GM19240 (cell line): ENCODE measurements at regions not wholly inside any gene's neighbourhood (a gene's known extent, or its start where the extent isn't known, plus 50 kb on each side); places are given as distances from the start of the nearest gene placed in this dataset.

Experiments
- DNase-seq: peaks from one replicate; pipeline ENCODE4 v3.0.0; 2011; ENCODE audit warnings: low spot score; ENCODE audit not compliant: insufficient read length

GRCh38 chr14:22456998-22457594 is 131.9 kb downstream of the DAD1 start:
- no peak for DNase-seq

- no peak for DNase-seq
Measured at GRCh38 chr14:22456421-22456820, 132.6 kb downstream of the DAD1 start.

- DNase-seq = no peak
Measured at GRCh38 chr14:22452330-22452729, 136.7 kb downstream of the DAD1 start.

DNA sequence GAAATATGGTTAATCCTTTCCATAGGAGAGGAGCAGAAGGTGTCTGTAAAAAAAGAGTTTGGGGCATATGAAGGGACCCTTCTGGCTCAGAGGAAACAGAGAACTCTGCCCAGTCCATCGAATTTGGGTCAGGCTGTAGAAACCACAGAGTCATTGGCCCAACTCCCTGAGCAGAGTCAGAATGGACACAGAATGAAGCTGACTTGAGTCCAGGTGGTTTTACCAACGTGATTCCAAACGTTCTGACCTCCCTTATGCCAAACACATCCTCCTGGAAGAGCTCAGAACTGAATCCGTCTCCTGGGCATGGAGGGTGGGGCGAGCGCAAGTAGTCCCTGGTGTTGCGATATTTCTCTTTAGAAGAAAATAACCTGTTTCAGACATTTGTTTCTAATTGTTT is 138.8 kb downstream of the DAD1 start:
- DNase-seq = no peak

DNA sequence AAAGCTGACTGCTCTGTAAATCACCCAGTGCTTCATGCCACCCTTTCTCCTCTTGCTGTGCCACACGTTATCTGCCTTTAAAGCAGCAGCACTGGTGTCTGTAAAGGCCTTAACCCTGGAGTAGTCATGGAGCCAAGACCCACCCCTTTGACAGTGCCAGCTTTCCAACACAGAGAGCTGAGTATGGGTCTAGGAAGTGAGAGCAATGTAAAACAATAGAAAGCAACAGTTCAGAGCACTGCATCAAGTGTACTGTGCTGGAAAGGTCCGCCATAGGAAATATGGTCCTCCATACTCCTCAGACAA is 139.5 kb downstream of the DAD1 start:
- DNase-seq = no peak

- DNase-seq = no peak
Measured at GRCh38 chr14:22448905-22449599, 140.0 kb downstream of the DAD1 start.

GRCh38 chr14:22448035-22448904 is 140.8 kb downstream of the DAD1 start:
- DNase-seq = no peak

- DNase-seq = no peak
Measured at GRCh38 chr14:22438742-22439141, 150.3 kb downstream of the DAD1 start.

DNA sequence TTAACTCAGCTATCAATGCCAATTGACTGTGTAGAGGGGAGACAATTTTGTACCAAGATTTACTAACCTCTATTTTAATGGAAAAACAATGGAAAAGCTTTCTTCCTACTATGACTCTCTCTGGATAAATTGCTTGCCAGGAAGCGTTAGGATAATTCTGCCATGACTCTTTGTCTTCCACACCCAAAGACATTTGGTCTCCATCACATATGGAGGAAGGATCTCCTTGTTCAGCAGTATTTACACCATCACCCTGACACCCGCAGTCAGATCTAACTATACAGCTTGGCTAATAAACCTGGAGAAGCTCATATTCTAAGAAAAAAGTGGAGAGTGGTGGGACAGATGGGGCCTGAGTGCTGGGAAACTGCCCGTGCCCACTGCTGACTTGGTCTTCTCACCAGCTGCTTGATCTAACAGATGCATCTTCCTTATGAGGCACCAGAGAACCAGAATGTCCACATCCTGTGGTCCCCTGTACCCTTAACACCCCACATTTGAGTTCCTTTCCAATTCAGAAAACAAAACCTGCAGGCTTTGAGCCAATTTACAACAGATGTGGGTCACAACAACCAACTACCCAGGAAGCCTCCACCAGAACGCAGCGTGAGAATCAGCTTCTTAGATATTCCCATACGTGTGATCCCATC is 154.0 kb downstream of the DAD1 start:
- DNase-seq = no peak

- no peak for DNase-seq
Measured at GRCh38 chr14:22434030-22434429, 155.0 kb downstream of the DAD1 start.

DNA sequence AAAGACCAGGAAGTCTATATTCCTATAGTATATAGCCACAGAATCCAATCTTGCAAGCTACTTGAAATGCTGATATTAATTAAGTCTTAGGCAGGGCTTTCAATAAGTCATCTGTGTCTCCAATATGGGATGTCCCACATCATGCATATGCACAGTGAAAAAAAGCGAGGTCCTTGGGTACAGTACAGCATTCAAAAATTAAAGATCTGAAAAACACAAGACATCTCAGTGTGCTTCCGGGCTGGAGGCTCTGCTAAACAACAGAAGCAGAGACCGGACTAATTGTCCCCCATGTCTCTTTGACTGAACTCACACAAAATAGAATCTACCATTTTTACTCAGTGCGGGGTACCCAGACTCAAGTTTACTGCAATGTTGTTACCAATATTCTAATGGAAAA is 156.0 kb downstream of the DAD1 start:
- DNase-seq = no peak

DNA sequence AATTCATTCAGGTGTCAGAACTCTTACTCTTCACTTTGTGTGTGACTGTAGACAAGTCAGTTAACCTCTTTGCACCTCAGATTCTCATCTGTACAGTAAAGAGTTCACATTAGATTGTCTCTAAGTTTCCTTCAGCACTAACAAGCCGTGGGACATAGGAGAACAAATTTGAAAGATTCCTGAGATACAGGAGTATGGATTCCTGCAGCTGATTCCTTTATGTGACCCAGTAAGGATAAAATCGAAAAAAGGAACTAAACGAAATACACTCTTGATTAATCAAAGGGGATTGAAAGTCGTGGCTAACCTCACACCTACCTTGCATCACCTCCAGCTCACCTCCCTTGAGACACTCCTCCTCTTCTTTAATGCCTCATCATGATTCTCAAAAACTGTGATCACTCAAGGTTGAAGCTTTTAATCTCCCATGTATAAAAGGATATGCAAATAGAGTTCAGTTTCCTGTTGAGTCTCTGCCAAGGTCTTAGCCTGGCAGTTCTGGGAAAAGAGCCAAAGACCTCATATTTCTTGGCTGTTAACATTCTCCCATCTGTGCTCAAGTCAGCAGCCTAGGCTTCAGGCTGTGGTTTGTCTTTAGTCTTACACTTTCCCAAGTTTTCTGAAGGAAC is 156.6 kb downstream of the DAD1 start:
- DNase-seq = no peak

DNA sequence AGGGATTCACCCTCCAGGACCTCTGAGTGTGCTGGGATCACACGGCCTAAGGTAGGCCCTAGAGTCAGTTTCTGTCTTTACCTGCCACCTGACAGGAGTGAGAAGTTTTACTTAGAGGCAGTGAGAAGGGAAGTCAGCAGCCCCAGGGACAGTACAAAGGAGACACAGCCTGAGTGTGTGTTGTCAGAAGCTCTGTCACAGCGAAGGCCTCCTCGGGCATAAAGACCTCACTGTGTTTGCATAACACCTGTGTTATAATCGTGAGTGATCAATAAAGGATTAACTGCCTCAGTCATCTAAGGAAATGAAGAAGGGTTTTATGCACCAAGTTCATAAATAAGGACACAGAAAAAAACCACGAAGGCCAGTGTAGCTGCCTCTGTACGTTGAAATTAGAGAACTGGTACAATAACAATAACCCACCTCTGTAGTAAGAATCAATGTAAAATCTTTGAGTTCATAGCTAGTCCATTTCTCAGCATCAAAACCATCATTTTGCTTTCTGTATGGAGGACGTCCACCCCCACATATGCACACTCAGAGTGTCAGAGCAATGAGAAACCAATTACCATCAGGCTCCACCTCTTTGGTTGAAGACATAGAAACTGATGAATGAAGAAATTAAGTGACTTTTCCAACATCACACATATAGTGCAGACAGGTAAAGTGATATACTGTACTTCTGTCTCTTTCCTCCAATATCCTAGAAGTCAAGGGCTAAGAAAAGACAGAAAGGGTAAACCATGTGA is 159.3 kb downstream of the DAD1 start:
- DNase-seq = no peak

DNA sequence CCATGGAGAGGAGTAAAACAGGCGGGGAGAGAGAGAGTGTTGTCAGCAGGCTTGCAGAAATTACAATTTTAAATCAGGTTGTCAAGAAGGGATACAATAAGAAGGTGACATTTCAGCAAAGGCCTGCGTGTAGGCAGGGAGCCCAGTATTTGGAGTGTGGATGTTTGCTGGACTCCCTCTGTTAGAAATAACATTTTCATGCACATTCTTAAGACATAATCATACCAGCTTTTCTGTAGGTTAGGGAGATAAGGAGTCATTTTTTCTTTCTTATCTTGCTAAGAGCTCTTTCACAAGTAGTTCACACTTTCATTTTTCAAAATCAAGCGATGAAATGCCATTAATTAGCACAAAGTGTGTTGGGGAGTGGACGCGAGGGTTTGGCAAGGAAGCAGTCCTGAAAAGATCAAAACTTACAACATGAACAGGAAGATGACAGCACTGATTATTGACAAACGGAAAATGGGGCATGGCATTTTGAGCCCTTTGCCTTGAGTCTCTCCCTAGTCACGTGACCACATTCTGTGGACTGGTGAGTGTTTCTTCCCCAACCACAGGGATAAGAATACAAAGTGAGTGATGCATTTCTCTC is 160.2 kb downstream of the DAD1 start:
- DNase-seq = no peak

DNA sequence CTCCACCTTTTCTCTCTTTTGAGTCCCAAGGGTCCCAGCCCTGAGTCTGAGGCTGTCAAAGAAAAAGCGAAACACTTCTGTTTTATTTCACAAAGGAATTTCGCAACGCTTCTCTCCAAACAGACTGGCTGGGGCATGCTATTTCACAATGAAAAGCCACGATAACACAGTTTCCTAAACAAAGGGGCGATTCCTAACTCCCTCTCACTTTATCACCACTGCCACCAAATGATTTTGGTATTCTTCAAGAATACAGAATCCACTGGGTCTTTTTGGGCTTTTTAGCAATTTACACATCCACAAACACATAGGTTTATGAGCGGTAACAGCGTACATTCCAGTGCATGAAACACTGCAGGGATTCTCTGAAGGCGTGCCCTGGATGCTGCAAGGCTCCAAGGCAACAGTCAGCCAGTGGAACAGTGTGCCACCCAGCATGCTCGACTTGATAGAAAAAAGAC is 161.2 kb downstream of the DAD1 start:
- no peak for DNase-seq

GRCh38 chr14:22426711-22427110 is 162.3 kb downstream of the DAD1 start:
- no peak for DNase-seq

GRCh38 chr14:22423958-22424357 is 165.1 kb downstream of the DAD1 start:
- no peak for DNase-seq

DNA sequence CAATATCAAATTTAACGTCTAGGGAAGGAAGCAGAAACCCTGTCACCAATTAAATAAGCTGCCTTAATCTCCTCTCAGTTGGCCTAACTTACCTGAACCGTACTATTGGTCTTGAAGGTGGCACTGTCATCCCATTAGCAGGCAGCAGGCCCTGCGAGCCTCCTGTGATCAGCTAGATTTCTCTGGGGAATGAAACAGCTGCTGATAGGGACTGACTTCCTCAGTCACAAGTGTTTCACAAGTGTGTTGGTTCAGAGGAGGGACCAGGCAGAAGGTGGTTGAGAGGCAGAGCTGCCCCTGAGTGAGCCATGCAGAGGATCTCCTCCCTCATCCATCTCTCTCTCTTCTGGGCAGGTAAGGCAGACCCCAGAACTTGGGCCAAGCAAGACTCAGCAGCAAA is 166.8 kb downstream of the DAD1 start:
- no peak for DNase-seq

DNA sequence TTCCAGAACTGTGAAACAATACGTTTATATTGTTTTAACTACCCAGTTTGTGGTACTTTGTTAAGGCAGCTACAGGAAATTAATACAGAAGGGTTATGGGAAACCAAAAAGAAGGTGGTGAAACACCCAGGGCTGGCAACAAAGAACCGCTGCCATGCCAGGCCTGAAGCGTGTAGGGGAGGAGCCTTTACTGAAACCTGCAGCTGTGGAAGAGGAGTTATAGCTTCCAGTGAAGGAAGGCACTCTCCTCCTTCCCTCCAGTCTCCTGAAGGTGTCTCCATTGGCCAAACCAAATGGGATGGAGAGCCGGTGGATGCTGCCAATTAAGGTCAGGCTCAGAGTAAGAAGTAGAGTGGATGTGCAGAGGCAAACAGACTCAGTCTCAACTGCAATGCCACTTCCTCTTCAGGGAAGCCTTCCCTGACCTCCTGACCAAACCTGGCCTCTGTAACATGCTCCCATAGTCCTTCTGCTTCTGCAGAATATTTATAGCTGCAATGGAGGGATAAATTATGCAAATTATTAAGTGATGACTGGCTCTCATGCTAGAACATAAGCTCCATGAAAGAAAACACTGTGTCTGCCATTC is 168.3 kb downstream of the DAD1 start:
- no peak for DNase-seq

DNA sequence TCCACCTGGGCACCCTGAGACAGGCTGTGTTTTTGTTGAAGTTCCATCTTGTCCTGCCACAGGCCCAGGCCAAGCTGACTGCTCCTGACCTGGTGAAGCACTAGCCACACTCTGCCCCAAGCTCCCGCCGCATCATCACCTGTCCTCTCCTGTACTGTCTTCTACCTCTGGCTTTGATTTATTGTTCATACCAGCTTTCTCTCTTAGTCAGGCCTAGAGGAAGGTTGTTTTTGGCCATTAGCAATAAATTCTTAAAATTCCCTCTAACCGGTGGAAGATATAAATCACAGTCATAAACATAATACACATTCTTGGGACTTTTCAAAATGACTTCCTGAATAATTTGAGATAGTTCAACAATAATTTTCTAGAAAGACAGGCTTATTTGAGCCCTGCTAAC is 169.4 kb downstream of the DAD1 start:
- no peak for DNase-seq
